HG02938 (cell line): ENCODE measurements at regions not wholly inside any gene's neighbourhood (a gene's known extent, or its start where the extent isn't known, plus 50 kb on each side); places are given as distances from the start of the nearest gene placed in this dataset.

Experiments
- ATAC-seq: cut with Tn5 transposase; IDR thresholded peaks from one replicate; pipeline ENCODE4 v1.9.1; 2021; ENCODE audit warnings: mild to moderate bottlenecking, moderate library complexity; ENCODE audit not compliant: unreplicated experiment

DNA sequence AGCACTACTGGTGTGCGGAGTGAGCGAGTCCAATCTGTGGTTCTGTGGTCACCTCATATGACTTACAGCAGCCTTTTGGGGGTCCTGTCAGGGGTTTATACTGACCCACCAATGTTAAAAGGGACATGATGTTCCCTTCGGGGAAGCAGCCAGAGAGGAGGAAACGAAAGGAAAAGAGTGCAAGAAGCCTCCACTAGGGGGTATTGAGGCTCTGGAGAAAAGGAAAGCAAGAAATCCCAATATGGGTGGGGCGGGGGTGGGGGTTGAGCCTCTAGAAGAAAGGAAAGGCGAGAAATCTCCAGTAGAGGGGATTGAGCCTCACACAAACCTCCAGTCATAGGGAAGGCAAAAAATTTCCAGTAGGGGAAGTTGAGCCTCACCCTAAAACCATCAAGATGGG is 249.3 kb upstream of the ECI2 start:
- ATAC-seq = no peak

DNA sequence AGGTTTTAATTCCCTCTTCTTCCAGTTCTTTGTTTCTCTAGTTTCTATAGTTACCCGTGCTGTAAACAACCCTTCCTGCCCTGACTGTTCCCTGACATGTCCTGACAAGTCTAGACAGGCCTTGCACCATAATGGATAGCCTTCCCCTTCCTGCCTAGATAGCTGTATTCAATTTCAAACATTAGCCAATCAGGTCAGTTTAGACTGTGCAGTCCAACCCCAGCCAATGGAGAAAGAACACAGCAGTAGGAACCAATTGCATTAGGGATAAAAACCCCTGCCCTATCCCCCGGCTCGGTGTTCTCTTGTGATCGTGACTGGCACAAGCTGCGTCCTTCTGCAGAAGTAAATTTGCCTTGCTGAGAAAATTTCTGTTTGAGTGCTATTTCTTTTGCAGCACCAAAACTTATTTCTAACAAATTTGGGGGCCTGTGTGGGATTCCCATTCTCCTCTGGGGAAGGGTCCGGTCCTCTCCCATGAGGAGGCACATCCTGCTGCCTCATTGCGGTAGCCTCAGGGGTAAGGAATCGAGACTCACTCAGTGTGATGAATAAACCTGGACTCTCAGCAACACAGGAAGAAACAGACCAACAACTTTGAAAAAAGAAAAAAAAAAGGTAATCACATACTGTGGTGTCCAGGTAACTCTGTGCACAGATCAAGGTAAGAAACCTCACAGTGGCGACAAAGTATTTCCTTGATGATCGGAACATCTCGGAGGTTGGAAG is 248.7 kb upstream of the ECI2 start:
- ATAC-seq = no peak

DNA sequence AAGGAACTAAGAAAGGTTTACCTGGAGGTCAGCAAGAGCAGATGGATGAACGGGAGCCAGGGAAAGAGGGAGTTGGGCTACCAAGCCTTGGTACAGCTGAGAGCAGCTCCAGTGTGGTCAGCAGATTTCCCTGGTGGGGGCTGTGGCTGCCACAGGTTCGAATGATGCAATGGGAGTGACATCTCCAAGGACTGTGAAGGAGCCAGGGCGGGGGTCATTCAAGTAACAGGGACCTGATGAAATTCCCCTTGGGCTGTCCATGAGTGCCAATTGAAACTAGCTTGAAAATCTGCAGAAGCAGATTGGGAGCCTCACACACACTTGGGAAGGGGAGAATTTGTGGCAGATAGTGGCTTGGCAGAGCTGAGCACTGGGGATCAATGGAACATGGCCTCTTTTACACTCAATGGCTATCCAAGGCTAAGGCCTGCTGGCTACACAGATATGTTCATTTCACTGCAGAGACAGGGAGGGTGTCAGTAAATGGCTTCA is 247.0 kb upstream of the ECI2 start:
- no peak for ATAC-seq

DNA sequence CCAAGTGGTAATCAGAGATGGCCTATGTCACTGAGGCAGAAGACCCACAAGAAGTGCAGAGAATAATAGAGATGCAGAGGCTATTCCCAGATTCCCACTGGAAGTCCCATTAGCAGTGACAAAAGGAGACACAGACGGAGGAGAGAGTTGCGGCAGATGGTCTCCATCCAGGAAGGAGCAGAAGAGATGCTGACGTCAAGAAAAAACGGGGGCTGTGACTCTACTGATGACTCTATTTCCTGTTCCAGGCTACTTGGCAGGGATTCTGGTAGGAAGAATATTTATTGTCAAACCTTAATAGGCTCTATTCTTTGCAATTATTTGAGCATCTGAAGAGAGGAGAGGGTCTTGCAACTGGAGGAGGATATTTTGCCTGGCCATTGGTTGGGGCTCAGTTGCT is 246.0 kb upstream of the ECI2 start:
- ATAC-seq = no peak

DNA sequence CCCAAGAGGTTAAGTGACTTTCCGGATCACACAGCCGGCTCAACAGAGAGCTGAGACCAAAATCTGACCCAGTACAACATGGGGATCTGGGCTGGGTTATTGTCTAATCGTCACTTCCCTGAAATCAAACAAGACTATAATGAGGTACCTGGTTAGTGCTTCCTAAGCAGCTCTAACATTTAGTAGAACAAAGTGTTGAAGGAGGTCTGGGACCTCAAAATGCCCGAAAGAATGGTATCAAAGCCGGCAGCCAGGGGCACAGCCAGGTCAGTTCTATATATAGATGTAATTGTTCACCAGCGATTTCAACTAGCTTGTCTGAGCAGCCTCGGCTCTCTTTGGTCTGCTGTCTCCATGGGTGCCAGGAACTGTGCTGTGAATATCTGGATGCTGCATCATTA is 245.5 kb upstream of the ECI2 start:
- ATAC-seq = no peak

DNA sequence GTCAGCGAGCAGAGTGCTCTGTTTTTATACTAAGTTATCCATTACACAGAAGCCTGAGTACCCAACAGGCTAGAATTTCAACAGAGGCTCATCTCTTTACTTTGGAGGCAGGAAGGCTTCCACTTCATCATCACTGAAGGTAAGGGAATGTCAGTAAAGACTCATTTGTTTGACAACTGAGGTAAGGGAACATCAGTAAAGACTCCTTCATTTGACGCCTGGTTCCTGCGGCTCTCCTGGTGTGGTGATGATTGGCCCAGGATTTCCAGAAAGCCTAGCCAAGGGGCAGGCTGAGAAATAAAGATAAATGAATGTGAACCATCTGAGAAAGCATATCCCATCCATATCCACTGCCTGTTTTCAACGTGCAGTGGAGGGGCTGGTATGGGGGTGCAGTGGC is 244.6 kb upstream of the ECI2 start:
- no peak for ATAC-seq

DNA sequence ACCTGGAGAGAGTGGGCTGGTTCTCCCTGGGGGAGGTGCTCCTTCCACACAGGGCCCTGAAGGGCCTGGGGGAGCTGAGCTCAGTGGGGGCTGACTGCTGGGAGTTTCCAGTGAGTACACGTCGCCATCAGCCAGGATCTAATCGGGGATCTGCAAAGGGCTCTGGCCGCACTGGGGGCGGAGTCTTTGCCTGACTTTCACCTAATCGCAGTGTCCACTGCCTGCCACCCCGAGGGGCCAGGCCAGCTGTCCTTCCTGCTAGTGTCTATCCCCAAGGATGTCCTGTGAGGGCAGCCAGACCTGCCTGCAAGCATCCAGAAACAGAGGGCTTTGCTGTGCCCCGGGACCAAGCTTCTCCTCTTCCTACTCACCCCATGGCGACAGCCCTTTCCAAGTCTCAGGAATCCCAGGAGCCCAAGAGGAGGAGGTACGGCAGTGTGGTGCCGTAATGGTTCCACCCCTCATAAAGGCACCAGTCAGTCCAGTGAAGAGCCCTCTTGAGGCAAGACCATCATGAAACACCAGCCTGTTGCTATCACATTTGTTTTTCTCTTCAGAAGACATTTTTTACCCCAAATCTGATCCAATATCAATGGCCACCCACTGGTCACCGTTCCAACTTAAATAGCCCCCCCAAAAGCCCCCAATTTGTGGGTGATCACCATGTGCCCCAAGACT is 243.1 kb upstream of the ECI2 start:
- no peak for ATAC-seq

DNA sequence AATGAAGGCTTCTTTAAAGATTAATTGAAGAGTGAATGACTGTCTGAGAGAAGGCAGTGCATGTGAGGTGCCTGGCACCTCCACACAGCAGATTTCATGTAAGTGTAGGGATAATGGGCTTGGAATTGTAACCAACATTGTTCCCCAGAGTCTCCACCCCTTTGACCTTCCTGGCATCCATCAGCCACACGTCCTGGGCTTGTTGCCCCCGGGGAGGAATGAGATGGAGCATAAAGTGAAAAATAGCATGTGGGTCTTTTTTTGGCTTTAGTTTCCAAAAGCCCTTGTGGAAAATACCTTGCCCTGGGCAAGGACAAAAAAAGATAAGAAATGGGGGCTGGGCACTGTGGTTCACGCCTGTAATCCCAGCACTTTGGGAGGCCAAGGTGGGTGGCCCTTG is 242.2 kb upstream of the ECI2 start:
- no peak for ATAC-seq

DNA sequence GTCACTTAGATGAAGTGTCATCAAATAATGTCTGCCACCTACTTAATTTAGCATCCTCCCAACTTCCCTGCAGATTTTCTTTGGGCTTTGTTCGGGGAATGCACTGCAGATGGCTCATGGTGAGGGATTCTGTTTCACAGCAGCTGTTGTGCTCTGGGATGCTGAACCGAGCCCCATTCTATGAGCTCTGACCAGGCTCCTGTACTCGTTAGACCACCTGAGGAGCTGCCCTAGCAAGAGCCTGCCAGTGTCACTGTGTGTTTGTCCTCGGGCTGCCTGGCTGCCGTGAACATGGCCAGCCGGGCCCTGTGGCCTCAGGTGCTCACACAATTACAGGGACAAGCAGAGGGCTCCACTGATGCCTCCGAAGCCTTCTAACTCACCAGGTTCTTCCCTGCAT is 238.8 kb upstream of the ECI2 start:
- ATAC-seq = no peak

DNA sequence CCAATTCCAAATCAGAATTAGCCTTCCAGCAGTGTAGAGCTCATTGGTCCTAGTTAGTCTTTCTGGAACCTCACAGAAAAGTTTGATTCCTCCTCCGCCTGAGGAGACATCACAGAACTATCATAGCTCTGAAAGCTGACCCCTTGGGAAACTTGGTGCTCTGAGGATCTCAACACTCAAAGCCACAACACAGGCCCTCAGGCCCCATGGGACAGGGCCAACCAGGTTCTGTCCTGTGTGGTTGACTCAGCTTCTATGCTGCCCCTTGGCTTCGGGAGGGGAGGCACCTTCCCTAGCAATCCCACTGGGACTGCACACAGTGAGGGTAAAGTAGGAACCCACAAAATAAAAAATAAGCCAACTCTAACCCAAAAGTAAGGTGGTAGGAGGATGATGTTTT is 237.5 kb upstream of the ECI2 start:
- ATAC-seq = no peak

DNA sequence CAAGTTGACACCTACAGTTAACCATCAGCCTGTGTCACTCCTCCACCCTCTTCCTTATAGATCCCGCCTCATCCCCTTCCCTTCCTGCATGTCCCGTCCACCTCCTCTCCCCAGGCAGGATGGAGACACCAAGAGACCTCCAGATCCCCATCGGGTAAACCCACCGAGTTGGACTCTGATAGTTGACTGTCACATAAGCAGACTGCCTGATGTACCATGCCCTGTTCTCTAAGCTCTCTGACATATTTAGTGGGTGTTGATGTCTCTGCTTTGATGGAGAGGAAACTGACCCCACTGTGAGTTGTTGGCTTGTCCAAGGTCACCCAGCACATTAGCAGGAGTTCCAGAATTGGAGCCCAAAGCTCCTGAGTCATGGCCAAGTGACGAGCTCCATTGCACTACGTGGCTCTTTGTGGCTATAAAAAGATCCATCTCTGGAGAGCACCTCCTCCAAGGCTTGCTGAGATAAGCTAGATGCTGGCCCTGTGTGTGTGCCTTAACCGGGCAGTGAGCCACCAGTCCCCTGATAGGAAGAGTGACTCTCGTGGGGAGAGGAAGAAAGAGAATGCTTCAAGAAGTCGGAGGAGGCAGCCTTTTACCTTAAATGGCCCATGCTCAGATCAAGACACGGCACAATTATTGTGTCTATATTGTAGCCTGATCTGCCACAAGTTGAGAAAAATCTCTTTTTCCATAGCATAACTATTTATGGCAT is 236.0 kb upstream of the ECI2 start:
- ATAC-seq = no peak

DNA sequence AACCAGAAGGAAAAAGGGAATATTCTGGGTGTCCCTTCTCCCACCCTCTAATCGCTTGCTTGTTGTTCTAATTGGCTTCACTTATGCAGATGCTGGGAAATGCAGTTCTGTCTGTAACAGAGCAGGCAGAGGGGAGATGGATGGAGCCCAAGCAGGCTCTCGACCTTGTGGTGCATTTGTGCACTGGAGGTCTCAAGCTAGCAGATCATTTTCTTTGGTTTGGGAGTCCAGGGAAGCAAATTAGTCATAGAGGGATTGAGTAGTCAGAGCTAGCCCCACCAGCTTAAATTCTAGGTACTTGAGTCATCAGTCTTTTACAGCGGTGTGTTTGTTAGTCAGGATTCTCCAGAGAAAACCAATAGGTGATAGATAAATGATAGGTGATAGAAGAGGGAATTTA is 234.7 kb upstream of the ECI2 start:
- no peak for ATAC-seq

DNA sequence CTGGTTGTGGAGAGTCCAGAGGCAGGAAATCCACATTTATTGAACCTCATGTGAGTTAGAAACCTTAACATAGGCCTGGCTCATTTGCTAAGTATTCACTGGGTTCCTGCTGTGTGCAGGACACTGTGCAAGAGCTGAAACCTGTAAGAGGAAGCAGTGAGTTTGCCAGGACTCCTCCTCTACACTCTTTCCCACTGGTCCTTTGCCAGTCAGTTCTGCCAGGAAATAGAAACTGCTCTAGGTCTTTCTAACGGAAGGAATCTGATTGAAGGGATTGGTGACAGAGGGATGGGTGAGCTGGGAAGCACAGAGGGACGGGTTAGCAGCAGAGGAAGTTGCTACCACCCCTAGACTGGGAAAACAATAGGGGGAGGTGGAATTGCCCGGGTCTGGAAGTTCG is 234.2 kb upstream of the ECI2 start:
- no peak for ATAC-seq

DNA sequence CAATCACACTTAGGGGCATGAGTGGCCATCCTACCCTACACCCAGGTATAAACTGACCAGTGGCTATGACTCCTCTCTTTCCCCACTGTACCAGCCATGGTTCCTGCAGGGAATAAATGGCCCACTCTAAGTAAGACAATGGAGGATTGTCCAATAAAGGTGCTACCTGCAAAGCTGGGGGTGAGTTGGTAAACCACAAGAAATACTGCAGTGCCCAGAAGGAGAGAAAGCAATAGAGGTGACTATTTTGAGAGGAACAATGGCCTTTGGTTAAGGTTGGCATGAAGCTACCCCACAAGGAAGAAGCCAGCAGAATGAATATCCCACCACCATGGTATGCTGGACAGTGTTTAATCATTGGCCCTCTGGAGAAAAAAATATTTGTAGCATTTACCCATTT is 233.3 kb upstream of the ECI2 start:
- no peak for ATAC-seq

DNA sequence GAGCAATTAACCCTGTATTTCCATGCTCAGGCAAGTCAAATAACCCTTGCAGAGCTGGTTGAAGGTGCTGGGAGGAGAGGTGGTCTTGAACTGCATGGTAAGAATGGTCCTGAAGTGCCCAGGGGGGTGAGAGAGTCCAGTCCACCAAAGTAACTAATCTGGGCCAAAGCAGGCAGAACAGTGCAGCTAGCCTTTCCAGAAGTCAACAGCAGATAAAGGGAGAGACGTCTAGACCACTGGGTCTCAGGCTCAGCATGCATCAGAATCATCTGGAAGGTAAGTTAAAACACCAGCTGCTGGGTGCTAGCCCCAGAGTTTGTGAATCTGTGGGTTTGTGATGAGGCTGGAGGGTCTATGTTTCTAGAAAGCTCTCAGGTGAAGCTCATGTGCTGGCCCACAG is 232.3 kb upstream of the ECI2 start:
- no peak for ATAC-seq

DNA sequence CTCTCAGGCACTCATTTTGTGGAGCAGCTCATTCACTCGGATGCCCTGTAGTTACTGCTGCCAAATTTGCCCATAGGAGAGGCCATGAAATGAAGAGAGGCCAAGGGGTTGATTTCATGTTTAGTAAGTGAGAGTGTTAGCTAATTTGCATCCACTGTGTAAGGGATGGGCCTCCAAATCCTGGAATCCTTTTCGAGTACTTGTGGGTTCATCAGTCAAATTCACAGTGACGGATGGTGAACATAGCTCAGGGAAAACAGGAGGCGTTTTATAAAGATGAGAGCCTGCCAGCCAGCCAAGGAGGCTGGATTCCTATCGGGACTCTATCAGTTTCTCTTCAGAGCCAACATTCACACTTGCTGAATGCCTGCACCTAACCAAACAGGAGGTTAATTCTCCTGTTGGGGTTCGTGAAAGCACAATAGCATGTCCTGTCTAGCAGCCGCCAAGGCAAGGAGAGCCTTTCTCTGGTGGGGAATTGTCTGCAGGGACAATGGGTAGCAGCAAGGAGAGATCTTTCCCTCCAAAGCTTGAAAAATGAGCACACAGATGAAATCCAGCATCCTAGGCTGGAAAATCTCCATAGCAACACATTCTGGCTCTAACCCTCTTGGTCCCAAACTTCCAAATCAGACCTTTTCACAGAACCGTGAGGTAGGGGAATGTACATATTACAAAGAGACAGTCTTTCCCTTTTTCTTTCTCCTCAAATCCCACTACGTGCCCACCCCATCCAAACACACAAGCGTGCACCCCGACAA is 231.4 kb upstream of the ECI2 start:
- no peak for ATAC-seq

DNA sequence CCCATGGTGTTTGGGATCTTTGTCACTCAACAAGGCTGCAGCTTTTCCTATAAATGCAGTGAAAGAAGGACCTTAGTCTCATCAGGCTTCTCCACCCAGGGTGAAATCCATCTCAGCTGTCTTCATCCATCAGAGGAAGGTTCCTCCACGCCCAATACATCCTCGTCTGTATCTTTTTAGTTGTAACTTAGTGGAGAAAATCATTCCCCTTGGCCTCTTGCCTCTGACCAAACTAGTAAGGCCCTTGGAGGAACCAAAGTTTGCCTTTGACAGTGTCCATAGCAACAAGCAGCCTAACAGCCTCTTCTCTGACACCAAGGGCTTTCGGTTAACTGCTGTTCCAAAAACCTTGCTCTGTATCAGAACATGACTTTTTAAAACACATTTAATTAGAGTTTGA is 230.3 kb upstream of the ECI2 start:
- no peak for ATAC-seq

DNA sequence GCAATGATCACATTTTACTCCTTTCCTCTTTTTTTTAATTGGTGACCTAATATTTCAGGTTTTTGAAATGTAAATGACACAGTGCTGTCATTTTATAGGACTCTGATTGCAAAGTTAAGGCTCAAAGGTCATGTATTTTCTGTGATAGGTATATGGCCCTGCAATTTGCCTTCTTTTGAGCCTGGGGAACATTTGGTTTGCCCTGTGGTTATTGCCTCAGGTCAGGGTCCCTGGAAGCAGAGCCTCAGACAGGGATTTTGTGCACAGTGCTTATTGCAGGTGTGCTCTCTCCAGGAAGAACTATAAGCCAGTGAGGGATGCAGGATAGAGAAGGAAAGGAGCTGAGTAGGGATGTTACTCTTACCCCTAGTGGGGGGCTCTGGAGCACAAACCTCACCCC is 229.3 kb upstream of the ECI2 start:
- ATAC-seq = no peak

DNA sequence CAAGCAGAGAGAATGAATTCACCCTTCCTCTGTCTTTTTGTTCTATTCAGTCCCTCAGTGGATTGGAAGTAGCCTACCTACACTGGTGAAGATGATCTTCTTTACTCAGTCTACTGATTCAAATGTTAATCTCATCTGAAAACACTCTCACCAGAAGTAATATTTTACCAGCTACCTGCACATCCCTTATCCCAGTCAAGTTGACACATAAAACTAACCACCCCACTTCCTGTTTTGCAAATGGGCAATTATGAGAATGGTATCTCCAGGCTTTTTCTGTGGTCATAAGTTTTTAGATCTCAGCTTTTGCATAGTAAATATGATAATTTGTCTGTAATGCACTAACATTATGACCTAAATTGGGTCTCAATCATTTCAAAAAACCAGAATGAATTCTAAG is 228.8 kb upstream of the ECI2 start:
- no peak for ATAC-seq

DNA sequence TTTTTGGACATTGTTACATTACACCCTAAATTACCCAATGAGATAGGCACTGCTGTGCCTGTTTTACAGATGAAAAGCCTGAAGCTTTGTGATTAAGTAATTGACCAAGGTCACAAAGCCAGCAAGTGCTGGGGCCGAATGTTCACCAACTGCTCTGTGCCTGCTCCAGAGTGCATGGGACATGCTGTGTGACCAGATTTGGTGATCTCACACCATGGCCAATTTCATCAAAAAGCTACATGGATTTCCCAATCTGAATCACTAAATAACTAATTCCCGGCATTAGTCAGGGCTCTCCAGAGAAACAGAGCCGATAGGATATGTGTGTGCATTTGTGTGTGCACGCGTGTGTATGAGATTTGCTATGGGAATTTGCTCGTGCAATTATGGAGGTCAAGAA is 228.3 kb upstream of the ECI2 start:
- no peak for ATAC-seq

DNA sequence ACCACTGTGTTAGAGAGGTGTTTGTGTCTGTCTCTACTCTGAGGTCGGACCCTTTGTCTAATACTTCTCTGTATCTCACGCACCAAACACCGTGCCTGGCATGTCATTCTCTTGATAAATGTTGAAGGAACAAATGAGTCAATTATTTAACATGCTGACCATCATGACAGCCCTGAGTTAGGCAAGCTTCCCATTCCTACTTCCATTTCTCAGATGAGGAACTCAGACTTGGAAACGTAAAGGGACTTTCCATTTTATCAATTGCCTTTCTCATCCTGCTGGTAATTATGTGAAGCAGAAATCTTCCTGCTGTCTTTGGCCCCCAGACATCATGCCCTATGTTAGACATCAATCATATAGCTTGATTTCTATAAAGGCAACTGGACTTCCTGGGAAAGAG is 227.0 kb upstream of the ECI2 start:
- ATAC-seq = no peak
